ENCODE measurements at regions not wholly inside any gene's neighbourhood (a gene's known extent, or its start where the extent isn't known, plus 50 kb on each side); places are given as distances from the start of the nearest gene placed in this dataset.

- no peak for ATAC-seq
- intact Hi-C loops (cut with micrococcal nuclease) = no loop called here
Observed at GRCh38 chr5:88388476-88389337, 120.1 kb upstream of the TMEM161B start.

More at GRCh38 chr5:88388476-88389337, 120.1 kb upstream of the TMEM161B start:
- no peaks in the 10 kb centered on the region for H3K9me3 ChIP-seq (ENCODE audit: control insufficient read depth in 1 of 2, insufficient read depth in 1 of 2, low read depth in 1 of 2, low read length in 2 of 2)
- no peak for DNase-seq (ENCODE audit: low read depth, low spot score)
- no TSS peak for BruUV-seq (replicated peaks)
- no peaks in the 10 kb centered on the region for H3K9me2 ChIP-seq (ENCODE audit: insufficient read depth)
- no peak overlapping the region for H3K9ac ChIP-seq (ENCODE audit: low read length)
- H3K4me1 ChIP-seq (ENCODE audit: control insufficient read depth in 1 of 2, insufficient read depth in 2 of 2, low read length in 2 of 2) = no peaks in the 10 kb centered on the region
- no peak overlapping the region for H3K27ac ChIP-seq (ENCODE audit: low read depth, low read length)
- no peaks in the 10 kb centered on the region for H3K79me2 ChIP-seq (ENCODE audit: insufficient read depth, low read length)
- TF ChIP-seq CBX3 (IDR thresholded peaks at IDR 0.05; ENCODE audit: low read depth) (no peak), SP1 (IDR thresholded peaks at IDR 0.05; ENCODE audit: low read depth) (no peak), RAD21 (IDR thresholded peaks at IDR 0.05; ENCODE audit: low read depth) (no peak), CTCF (IDR thresholded peaks at IDR 0.05 in 2 of 3, conservative IDR thresholded peaks at IDR 0.05 in 1 of 3; ENCODE audit: borderline replicate concordance in 1 of 3, insufficient read depth in 1 of 3, low read depth in 2 of 3, low read length in 2 of 3) (no peak)
- ChIA-PET CTCF (no interaction called here), POLR2A (no interaction called here), RAD21 (ENCODE audit: low non-redundant PET in 1 of 2, low total read pairs in 2 of 2, uncharacterized antibody in 2 of 2, unreplicated experiment in 2 of 2) (no interaction called here)
- no peak overlapping the region for H2AFZ ChIP-seq (ENCODE audit: low read depth, low read length, poor library complexity, severe bottlenecking)
- H3K4me2 ChIP-seq (ENCODE audit: low read length) = no peak overlapping the region
- no peaks in the 10 kb centered on the region for H4K20me1 ChIP-seq (ENCODE audit: insufficient read depth)
- no peak overlapping the region for H3K4me3 ChIP-seq (replicated peaks in 1 of 2; ENCODE audit: low read depth in 1 of 2, low read length in 2 of 2)
- H3K36me3 ChIP-seq (ENCODE audit: control insufficient read depth in 1 of 2, insufficient read depth in 2 of 2, low read length in 2 of 2) = no peaks in the 10 kb centered on the region
- H3K27me3 ChIP-seq (ENCODE audit: insufficient read depth, low read length) = no peaks in the 10 kb centered on the region
